Adrenal gland (tissue), 5 donors: ENCODE measurements at regions not wholly inside any gene's neighbourhood (a gene's known extent, or its start where the extent isn't known, plus 50 kb on each side); places are given as distances from the start of the nearest gene placed in this dataset.

ENCODE experiments used
- CTCF ChIP-seq, 6 experiments: fragments of 450-650 bp in 4 of 6; fragments of 200-600 bp in 2 of 6; sonication (generic) in 1 of 6; IDR thresholded peaks; 1 replicate in 5 of 6; 2 replicates in 1 of 6; pipeline versions ENCODE4 v1.5.1 to v1.8.0; 2016 to 2021; ENCODE audit warnings: antibody characterized with exemption in 6 of 6, mild to moderate bottlenecking in 2 of 6, moderate library complexity in 1 of 6
- POLR2A ChIP-seq, 2 donors: fragments of 450-650 bp; IDR thresholded peaks; one replicate each; pipeline ENCODE4 v1.6.1; 2017; ENCODE audit warnings: antibody characterized with exemption in 2 of 2, mild to moderate bottlenecking in 2 of 2, moderate library complexity in 1 of 2
- donor health status: DM: no; HTN: no; CAD: no.

- no peak for TF ChIP-seq CTCF (IDR thresholded peaks at IDR 0.05)
- no peak for TF ChIP-seq POLR2A (IDR thresholded peaks at IDR 0.05)
Observed at GRCh38 chr4:100312615-100313350, 122.5 kb upstream of the DDIT4L start.
